AG04450 (cell line): ENCODE measurements at regions not wholly inside any gene's neighbourhood (a gene's known extent, or its start where the extent isn't known, plus 50 kb on each side); places are given as distances from the start of the nearest gene placed in this dataset.

Source experiments
- CTCF ChIA-PET: fragments of 300-600, 350-600 bp; formaldehyde crosslinking; extraction: SDS; loops from one replicate; lab custom pipeline; 2022; ENCODE audit warnings: antibody characterized with exemption, inconsistent platforms; lab: Charles Lee
- POLR2A ChIA-PET: fragments of 350-600 bp; formaldehyde crosslinking; extraction: SDS; loops from one replicate; lab custom pipeline; 2021; ENCODE audit warnings: antibody characterized with exemption, inconsistent platforms; lab: Yijun Ruan, JAX
- DNase-seq: peaks from one replicate; pipeline ENCODE4 v3.0.0-alpha.2; 2011; ENCODE audit warnings: low read depth, low spot score
- H3K27ac ChIP-seq: one replicate; pipeline ENCODE4 v1.5.1; 2012; ENCODE audit warnings: low read depth, low read length, control low read depth
- H3K27me3 ChIP-seq: one replicate; pipeline ENCODE4 v1.6.0; 2012; ENCODE audit warnings: low read length; ENCODE audit not compliant: control insufficient read depth, insufficient read depth
- H3K4me3 ChIP-seq: 2 replicates; pipeline ENCODE4 v1.5.1; 2011; ENCODE audit warnings: mild to moderate bottlenecking, low read depth, low read length, control low read depth
- H3K9me3 ChIP-seq: 2 replicates; pipeline ENCODE4 v1.5.1; 2012; ENCODE audit warnings: low read length; ENCODE audit not compliant: control insufficient read depth, insufficient read depth
- TF ChIP-seq, protein P1 (sequence below): IDR thresholded peaks from 2 replicates; pipeline ENCODE4 v1.5.1; 2011; ENCODE audit warnings: low read depth, low read length, control low read depth, inconsistent platforms

DNA sequence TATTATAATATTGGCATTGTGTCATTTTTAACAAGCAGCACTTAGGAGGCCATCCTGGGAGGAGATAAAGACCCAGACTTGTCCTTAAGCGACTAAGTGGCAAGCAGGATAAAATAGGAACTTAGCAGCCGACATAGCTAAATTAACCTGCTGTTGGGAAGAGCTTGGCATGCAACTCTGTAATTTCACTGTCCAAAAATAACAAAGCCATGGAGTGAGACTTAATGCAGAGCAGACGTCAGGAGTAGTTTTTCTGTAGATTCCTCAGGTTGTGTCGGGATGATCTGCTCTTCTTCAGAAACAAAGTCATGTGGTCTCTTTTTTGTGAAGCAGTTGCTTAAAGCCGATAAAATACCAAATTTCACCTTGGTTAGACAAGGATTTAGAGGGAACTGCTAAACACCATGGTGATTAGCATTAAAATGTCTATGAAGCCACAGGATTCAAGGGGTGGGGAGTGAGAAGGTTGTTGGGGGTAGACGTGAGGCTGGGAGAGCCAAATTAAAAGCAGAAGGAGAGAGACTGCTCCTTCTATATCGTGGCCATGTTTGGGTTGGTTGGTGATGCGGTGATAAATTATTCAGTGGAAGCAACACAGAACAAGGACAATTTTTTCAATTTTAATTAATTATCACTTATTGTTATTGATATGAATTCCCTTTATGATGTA lies 303.0 kb downstream of the CSNK1G3 start:
- ChIA-PET POLR2A (no interaction called here), CTCF (interaction anchor here (0.5 to 0.6 kb wide), 2 partner anchors 870 to 1544 kb away, joined by 3 read pairs; no protein-coding TSS in a partner anchor)
- no peaks in the 10 kb centered on the region for H3K9me3 ChIP-seq
- no peak for DNase-seq
- TF ChIP-seq, protein P1, sequence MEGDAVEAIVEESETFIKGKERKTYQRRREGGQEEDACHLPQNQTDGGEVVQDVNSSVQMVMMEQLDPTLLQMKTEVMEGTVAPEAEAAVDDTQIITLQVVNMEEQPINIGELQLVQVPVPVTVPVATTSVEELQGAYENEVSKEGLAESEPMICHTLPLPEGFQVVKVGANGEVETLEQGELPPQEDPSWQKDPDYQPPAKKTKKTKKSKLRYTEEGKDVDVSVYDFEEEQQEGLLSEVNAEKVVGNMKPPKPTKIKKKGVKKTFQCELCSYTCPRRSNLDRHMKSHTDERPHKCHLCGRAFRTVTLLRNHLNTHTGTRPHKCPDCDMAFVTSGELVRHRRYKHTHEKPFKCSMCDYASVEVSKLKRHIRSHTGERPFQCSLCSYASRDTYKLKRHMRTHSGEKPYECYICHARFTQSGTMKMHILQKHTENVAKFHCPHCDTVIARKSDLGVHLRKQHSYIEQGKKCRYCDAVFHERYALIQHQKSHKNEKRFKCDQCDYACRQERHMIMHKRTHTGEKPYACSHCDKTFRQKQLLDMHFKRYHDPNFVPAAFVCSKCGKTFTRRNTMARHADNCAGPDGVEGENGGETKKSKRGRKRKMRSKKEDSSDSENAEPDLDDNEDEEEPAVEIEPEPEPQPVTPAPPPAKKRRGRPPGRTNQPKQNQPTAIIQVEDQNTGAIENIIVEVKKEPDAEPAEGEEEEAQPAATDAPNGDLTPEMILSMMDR = no peak
- no peaks in the 10 kb centered on the region for H3K27me3 ChIP-seq
- no peak overlapping the region for H3K27ac ChIP-seq
- H3K4me3 ChIP-seq = no peak overlapping the region

GRCh38 chr5:123813937-123814624 lies 302.1 kb downstream of the CSNK1G3 start:
- H3K4me3 ChIP-seq = no peak overlapping the region
- TF ChIP-seq, protein P1 = no peak
- no peak overlapping the region for H3K27ac ChIP-seq
- POLR2A ChIA-PET = no interaction called here
- CTCF ChIA-PET = interaction anchor here (0.5 kb wide), 1 partner anchor 871 kb away, joined by 3 read pairs; no protein-coding TSS in a partner anchor
- no peak for DNase-seq
- no peaks in the 10 kb centered on the region for H3K9me3 ChIP-seq
- H3K27me3 ChIP-seq = no peaks in the 10 kb centered on the region

DNA sequence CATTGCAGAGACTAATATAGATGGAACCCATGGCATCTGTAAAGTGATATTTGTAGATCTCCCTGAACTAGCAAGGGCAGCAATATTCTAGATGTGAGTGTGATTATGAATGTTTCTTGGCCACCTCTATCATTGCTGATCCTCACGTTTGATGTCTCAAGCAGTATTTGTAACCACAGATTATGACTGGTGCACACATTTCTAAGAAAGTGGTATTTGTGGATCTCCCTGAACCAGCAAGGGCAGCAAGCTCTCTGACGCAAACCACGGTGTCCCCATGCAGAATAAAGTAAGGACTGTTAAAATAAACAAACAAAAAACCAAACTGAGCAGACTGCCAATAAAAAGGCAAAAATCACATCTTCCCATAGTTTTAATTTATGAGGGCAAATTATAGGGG lies 301.3 kb downstream of the CSNK1G3 start:
- H3K9me3 ChIP-seq = no peaks in the 10 kb centered on the region
- ChIA-PET CTCF (no interaction called here), POLR2A (no interaction called here)
- H3K27me3 ChIP-seq = no peaks in the 10 kb centered on the region
- no peak overlapping the region for H3K4me3 ChIP-seq
- no peak for DNase-seq
- no peak overlapping the region for H3K27ac ChIP-seq
- TF ChIP-seq, protein P1 = no peak

DNA sequence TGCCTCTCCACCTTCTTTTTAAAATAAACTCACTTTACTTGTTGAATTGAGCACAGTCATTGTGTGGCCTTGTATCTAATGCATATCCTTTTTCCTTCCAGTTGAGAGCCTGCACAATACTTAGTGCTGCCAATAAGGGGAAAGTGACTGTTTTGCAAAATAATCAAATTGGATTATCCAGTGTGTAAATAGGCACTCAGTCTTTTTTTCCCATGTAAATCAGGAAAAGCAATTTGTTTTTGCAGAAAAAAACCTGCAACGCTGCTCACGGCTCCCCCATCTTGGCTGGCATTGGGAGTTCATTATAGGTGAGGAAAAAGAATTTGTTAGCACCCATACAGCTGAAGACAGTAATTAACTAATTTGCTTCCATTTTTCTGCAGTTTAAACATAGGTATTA lies 299.9 kb downstream of the CSNK1G3 start:
- Histone ChIP-seq H3K27me3 (no peaks in the 10 kb centered on the region), H3K27ac (no peak overlapping the region), H3K9me3 (no peaks in the 10 kb centered on the region), H3K4me3 (no peak overlapping the region)
- TF ChIP-seq, protein P1 = no peak
- CTCF ChIA-PET = no interaction called here
- DNase-seq = no peak
- POLR2A ChIA-PET = no interaction called here

- ChIA-PET POLR2A (no interaction called here), CTCF (no interaction called here)
- Histone ChIP-seq H3K27me3 (no peaks in the 10 kb centered on the region), H3K27ac (no peak overlapping the region), H3K4me3 (no peak overlapping the region), H3K9me3 (no peaks in the 10 kb centered on the region)
- no peak for DNase-seq
- TF ChIP-seq, protein P1 = no peak
Observed at GRCh38 chr5:123810746-123811340, 298.9 kb downstream of the CSNK1G3 start.
